CD4-positive, alpha-beta T cell treated with Interleukin-17A for 1 hour (primary cell): ENCODE measurements at regions not wholly inside any gene's neighbourhood (a gene's known extent, or its start where the extent isn't known, plus 50 kb on each side); places are given as distances from the start of the nearest gene placed in this dataset.
A peak's percentile ranks its signal among the peaks of the same experiment; 100 is the strongest.
"Not testable (repeated sequence)": the region's sequence is repeated elsewhere in the genome, so short reads cannot be mapped to it uniquely, and the experiment has no call there.

Source experiments
- DNase-seq: peaks from one replicate; pipeline ENCODE4 v3.0.0-alpha.2; 2020

DNA sequence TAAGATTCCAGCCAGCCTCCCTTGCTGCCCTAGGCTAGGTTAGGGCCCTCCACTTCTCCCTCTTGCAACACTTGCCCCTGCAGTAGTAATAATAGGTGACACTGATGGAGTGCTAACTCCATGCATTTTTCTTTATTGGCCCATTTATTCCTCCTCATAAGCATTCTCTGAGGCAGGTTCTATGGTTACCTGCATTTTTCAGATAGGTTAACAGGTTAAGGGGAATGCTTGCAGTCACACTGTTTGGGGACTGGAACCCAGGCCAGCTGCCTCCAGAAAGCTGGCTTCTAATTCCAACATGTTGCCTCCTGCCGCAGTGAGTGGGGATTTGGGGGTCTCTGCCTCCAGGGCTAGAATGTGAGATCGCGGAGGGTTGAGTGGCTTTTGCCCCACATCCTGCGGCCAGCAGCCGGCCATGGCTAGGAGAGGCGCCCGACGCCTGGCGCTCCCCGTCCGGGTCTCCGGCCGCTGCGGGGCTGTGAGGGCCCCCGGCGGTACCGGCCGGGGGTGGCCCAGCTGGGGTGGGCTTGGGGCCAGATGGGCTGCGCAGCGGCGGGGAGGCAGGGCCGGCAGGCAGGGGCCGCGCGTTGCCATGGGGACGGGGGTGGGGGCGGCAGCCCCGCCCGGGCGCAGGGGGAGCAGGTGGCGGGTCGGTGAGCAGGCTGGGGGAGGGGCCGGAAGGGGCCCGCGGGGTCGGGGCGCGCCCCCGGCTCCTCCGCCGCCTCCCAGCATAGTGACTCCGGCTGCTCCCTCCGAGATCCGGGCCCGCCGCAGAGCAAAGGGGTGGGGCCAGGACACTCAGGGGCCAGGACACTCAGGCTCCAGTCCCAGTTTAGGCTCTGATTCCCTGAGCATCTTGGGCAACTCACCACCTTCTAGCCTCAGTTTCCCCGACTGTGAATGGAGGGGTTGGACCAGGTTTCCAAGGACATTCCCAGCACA, 68.4 kb upstream of the SSBP3 start:
- DNase-seq, result peak; percentile 49

DNA sequence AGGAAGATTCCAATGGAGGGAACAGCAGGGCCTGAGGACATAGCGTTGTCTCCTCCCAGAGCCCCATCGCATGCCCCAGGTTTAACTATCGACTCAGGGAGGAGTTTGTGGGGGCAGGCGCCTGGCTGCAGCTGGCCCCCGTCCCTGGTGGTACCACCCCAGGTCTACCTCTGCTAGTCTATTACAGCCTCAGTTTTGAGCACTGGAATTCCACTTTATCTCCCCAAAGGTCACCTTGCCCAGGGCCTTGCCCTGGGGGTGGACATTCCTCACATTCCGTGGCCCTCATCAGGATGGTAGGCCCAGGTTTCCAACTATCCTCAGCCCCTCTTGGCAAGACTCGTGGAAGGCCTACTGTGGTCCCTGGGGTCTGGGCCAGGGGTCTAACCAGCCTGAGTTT, 65.4 kb upstream of the SSBP3 start:
- DNase-seq, result no peak

DNA sequence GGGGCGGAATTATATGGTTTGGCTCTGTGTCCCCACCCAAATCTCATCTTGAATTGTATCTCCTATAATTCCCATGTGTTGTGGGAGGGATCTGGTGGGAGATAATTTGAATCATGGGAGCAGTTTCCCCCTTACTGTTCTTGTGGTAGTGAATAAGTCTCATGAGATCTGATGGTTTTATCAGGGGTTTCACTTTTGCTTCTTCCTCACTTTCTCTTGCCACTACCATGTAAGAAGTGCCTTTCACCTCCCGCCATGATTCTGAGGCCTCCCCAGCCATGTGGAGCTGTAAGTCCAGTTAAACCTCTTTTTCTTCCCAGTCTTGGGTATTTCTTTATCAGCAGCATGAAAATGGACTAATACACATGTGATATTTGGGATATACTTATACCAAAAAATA, 63.2 kb upstream of the SSBP3 start:
- DNase-seq, result not testable (repeated sequence)

DNA sequence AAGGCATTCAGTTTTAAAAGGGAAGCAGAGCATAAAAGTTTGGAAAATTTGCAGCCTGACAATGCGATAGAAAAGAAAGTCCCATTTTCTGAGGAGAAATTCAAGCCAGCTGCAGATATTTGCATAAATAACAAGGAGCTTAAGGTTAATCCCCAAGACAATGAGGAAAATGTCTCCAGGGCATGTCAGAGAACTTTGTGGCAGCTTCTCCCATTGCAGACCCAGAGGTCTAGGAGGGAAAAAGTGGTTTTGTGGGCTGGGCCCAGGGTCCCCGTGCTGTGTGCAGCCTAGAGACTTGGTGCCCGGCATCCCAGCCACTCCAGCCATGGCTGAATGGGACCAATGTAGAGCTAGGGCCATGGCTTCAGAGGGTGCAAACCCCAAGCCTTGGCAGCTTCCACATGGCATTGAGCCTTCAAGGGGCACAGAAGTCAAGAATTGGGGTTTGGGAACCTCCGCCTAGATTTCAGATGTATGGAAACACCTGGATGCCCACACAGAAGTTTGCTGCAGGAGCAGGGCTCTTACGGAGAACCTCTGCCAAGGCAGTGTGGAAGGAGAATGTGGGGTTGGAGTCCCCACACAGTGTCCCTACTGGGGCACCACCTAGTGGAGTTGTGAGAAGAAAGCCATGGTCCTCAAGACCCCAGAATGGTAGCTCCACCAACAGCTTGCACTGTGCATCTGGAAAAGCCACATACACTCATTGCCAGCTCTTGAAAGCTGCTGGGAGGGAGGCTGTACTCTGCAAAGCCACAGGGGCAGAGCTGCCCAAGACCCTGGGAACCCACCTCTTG, 62.3 kb upstream of the SSBP3 start:
- not testable (repeated sequence) for DNase-seq

DNA sequence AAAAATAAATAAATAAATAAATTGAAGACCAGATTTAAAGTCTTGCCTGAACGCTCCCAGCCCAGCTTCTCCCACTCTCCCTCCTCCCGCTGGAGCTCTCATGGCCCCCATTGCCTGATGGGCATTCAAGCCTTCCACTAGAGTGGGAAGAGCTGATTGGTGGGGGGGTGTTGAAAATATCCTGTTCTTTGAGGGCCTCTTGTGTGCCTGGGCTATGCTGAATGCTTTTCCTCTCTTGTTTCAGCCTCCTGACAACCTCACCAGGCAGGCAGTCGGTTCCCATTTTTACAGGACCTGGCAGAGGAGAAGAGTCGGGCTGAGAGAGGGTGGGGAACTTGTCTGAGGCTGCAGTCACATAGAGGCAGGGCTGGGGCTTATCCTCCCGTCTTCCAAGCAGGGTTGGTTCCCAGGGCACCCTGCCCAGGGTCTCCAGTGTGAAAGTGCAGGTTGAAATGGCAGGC, 59.2 kb upstream of the SSBP3 start:
- DNase-seq, result no peak

DNA sequence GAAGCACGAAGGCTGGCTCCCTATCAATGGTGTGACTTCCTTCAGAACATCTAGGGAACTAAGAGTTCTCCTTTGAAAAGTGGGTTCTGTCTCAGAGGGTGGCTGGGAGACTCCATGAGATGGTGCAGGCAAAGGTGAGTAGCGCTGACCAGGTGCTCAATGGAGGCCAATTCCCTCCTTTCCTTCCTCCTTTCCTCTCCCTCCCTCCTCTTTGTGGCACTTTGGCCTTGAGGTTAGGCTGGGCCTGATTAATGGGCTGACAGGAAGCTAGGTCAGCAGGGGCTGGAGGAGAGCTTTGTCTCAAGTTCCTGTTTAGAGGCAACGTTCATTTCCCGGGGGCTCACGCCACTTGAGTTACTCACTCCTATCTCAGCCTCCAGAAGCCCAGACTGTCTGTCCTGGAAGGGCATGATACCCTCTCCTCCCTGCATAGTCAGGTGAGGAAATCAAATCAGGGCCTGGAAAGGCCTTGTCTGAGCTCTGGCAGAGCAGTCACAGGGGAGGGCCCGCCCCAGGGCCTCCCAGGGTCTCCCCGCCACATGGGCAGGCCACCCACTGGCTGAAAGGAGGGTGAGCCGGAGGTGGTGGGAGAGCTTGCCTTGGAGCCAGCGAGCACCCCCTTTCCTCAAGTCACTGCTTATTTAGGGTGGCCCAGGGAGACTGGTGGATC, 58.4 kb upstream of the SSBP3 start:
- no peak for DNase-seq

DNA sequence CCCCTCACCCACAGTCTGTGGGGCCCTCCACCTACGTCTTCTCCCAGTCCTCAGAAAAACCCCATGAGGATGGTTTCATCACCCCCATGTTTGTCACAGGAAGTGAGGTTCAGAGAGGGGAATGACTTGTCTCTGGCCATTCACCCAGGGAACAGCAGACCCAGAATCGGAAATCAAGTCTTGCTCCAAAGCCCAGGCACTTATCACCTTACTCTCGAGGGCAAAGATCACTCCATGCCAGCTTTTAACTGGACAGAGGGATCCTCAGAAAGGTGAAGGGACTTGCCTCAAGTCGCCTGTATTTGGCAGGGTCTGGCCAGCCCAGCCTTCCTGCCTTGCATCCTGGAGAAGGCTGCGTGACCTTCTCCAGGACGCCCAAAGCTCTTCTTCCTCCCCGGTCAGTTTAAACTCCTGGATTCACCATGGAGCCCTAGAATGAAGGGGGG, 57.9 kb upstream of the SSBP3 start:
- no peak for DNase-seq

DNA sequence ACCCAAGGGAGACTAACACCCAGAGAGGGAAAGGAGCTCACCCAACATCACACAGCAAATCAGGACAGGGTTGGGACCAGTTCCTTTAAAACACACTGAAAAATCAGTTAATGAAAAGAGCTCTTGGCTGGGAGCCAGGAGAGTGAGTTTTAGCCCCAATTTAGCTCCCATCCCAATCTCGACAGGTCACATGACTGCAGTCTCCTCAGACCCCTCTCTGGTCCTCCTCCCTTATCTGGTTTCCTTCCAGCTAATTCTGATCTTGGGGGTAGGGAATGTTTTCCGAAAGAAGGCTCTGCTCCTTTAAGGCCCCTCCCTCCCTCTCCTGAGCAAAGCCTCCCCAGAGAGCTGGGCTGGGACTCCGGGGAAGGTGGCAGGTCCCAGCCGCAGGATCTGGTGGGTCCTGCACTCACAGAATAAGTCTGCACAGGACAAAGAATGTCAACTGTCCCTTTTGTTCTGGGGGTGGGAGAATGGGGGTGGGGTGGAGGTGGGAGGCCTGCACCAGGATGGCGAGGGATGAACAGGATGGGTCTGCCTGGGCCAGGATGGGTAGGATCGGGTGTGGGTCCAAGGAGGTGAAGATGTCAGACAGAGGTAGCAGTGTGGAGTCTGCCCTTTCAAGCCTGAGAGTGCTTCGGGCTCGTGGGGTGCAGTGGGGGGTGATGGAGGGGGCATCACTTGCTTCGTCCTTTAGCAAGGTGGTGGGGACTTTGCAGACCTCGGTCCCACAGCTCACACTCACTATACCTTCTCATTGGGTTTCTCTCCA, 57.3 kb upstream of the SSBP3 start:
- DNase-seq, result no peak

DNA sequence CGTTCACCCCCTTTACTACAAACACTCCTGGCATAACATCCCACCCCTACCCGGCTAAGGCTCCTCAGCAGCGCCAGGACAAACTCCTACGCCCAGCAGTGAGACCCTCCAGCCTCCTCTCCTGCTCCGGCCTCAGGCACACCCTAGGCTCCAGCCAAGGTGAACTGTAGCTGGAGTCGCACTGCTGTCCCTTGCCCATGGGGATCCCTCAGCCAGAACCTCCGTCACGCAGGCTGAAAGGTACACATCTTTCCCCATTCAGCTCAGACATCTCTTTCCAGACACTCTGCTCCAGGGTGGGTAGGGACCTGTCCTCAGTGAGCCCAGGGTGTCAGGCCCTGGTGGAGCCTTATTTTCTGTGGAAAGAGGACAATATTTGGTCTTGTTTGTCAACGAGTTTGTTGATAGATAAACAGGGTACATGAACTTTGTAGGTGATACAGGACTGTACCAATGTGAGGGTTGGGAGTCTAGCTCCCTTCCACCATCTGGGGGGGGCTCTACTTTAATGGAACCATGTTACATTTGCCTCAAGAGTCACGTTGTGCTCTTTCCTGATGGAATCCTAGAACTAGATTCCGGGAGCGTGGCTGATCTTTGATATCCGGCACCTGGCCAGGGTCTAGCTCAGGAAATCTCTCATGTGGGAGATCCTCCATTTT, 56.5 kb upstream of the SSBP3 start:
- no peak for DNase-seq

DNA sequence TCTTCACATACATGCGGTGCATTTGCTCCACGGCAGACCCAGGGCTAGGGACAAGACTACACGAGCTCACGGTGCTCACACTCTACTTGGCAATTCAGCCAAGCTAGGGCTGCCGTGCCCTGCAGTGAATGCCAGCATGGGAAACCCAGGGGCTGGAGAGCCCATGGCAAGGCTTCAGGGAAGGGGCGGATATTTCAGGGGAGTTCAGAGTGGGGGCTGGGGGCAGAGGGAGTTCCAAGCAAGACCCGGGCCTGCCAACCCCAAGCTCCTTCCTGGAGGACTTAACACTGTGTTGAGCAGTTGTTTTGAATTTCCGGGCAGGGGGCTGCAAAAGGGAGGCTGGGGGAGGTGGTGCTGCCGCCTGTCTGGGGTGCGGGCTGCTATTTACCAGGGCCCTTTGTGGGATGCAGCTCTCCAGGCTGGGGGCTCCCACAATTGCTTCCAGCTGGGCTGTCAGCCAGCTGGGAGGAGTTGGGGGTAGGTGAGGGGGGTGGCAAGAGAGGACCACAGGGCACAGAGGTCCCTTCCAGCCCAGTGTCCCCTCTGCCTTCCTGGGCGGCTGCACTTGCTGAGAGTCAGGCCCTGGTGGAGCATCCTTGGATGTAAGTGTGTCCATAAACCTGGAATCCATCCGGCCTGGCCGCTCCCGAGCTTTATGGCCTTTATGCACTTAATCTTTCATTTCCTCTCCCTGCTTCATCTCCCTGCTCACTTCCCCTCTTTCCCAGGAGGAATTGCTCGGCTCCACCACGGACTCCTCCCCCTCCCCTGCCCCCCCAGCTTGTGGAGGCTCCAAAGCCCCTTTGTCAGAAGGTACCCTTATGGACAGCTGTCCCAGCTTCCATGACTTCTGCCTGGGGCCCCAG, 55.8 kb upstream of the SSBP3 start:
- DNase-seq, result no peak

DNA sequence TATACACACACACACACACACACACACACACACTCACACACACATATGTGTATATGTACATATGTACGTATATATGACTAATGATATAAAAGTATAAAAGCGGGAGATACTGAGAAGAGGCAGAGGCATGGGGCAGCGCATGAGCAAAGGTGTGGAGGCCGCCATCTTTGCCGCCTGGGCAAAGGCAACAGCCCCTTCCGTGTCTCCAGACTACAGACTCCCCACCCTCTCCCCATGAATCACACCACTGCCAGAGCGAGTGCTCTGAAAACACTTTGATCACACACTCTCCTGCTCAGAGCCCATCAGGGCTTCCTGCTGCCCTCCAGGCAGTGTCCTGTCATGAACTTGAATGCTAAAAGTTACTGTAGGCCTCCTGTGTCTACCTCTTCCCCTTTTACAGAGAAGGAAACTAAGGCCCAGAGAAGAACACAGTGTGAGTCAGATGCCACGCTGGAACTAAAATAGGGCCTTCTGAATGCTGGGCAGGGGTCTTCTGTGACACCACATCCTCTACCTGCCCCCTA, 54.7 kb upstream of the SSBP3 start:
- DNase-seq, result no peak

DNA sequence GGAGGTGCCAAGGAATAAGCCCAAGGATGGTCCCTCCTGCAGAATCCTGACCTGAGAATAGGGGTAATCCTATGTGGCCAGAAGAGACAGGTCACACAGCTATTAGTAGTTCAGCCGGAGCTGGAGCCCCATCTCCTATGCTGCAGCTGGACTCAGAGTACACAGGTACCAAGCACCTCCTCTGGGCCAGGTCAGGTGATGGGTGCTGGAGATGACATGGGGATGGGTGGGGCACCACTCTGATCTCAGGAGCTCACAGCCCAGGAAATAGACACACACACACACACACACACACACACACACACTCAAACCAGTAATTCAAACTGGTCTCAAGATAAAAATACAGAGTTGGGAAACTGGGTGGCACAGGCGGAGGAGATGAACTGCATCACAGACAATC, 54.2 kb upstream of the SSBP3 start:
- DNase-seq, result peak; percentile 82

DNA sequence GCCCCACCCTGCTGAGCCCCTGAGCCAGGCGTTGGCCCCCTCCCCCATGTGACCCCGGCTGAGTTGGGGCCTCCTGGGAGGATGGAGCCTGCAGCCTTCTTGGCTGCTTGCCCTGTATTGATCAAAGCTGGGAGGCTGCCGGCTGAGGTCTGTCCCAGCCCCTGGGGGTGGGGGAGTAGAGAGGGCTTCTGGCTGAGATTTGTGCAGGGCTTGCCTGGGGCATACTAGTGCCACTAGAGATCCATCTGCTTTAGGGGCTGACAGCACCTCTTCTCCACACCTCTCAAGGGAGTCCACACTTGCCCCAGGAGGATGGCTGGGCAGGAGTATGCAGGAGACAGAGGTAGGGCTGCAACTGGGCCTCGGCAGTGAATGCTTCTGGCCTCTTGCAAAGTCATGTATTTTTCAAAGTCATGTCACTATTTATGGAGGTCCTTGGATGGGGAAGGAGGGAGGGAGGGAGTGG, 53.6 kb upstream of the SSBP3 start:
- no peak for DNase-seq

DNA sequence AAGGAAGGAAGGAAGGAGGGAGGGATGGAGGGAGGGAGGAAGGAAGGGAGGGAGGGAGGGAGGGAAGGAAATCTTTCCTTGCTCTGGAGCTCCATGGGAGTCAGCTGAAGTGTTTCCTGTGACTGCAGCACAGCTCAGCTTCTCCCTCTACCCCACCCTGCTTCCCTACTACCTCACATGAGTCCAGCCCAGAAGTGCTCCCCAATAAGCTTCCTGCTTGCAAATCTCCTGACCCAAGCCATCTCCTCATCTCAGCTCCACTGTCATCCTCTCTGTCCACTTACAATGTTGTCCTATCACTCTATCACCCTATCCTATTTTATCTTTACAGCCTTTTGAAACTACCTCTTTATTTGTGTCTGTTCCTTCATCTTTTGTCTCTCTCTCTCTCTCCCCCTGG, 52.9 kb upstream of the SSBP3 start:
- no peak for DNase-seq

DNA sequence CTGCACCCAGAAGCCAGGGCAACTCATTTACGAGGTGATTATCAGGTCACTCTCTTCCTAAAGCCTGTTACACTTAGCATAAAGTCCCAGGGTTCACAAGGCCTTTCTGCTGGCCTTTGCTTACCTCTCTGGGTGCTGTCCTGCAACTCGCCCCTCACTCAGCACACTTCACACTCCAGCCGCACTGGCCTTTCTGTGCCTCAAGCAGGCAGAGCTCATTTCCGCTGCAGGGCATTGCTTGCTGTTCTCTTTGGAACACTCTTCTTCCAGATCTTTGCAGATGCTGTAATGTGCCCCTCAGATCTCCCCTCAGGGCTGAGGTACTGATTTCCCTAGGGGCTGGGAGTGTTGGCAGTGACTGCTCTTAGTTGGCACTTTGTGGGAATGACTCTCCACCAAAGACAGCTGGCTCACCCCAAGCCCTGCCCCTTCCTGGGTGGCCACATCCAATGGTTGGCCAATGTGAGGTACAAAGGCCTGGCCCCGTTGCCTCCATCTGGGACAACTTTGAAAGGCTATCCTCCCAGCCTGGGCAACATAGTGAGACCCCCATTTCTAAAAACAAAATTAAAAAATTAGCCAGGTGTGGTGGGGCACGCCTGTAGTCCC, 50.8 kb upstream of the SSBP3 start:
- DNase-seq, result no peak

DNA sequence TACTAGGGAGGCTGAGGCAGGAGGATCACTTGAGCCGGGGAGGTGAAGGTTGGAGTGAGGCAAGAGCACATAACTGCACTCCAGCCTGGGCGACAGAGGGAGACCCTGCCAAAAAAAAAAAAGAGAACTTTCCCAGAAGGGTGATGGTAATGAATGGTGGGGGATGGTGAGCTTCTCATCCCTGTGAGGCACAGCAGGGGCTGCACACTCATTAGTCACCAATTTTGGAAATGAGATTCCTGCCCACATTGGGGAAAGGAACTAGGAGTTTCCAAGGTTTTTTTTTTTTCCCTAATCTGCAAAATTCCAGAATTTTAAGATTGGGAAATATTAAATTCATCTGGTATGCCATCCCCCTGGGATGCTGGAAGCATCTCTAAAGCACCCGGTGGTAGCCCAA, 50.2 kb upstream of the SSBP3 start:
- DNase-seq, result no peak
